Neuronal stem cell (in vitro differentiated cells): ENCODE measurements at regions not wholly inside any gene's neighbourhood (a gene's known extent, or its start where the extent isn't known, plus 50 kb on each side); places are given as distances from the start of the nearest gene placed in this dataset.
A peak's percentile ranks its signal among the peaks of the same experiment; 100 is the strongest.

Experiments
- DNase-seq: peaks from one replicate; pipeline ENCODE4 v3.0.0-alpha.2; 2013; ENCODE audit warnings: low spot score
- H2AFZ ChIP-seq: one replicate; pipeline ENCODE4 v1.6.1; 2013; ENCODE audit warnings: mild to moderate bottlenecking, low read length, inconsistent platforms
- H2AK5ac ChIP-seq: 2 replicates; pipeline ENCODE4 v1.6.1; 2013; ENCODE audit warnings: low read depth, mild to moderate bottlenecking, inconsistent platforms, low read length, moderate library complexity, mixed read lengths
- H2BK120ac ChIP-seq: 2 replicates; pipeline ENCODE4 v1.6.1; 2013; ENCODE audit warnings: low read depth, mild to moderate bottlenecking, inconsistent platforms, low read length, moderate library complexity, mixed read lengths
- H2BK12ac ChIP-seq: one replicate; pipeline ENCODE4 v1.6.1; 2013; ENCODE audit warnings: low read length, inconsistent platforms
- H2BK15ac ChIP-seq: 2 replicates; pipeline ENCODE4 v1.6.1; 2013; ENCODE audit warnings: mild to moderate bottlenecking, low read length, inconsistent platforms, mixed read lengths
- H2BK5ac ChIP-seq: one replicate; pipeline ENCODE4 v1.6.1; 2013; ENCODE audit warnings: inconsistent platforms, mild to moderate bottlenecking, low read length, moderate library complexity
- H3K14ac ChIP-seq: one replicate; pipeline ENCODE4 v1.6.1; 2013; ENCODE audit warnings: low read length, inconsistent platforms
- H3K18ac ChIP-seq: 2 replicates; pipeline ENCODE4 v1.6.1; 2013; ENCODE audit warnings: low read length, inconsistent platforms
- H3K23ac ChIP-seq: 2 replicates; pipeline ENCODE4 v1.6.1; 2013; ENCODE audit warnings: low read depth, mild to moderate bottlenecking, mixed read lengths, low read length, inconsistent platforms; ENCODE audit not compliant: poor library complexity
- H3K27ac ChIP-seq: replicated peaks from 3 replicates; pipeline ENCODE4 v1.5.1; 2013; ENCODE audit warnings: low read length, inconsistent platforms
- H3K27me3 ChIP-seq, 3 experiments: 2 replicates each; pipeline ENCODE4 v1.6.1; 2013; ENCODE audit warnings: low read length in 3 of 3, mild to moderate bottlenecking in 2 of 3, inconsistent platforms in 1 of 3, low read depth in 1 of 3, mixed read lengths in 1 of 3, moderate library complexity in 1 of 3; ENCODE audit not compliant: control insufficient read depth in 3 of 3, insufficient read depth in 3 of 3
- H3K36me3 ChIP-seq, 2 donors: replicated peaks in 1 of 2; 2 replicates each; pipeline ENCODE4 v1.6.1; 2013; ENCODE audit warnings: low read length in 2 of 2; ENCODE audit not compliant: control insufficient read depth in 2 of 2, insufficient read depth in 2 of 2
- H3K4ac ChIP-seq: 2 replicates; pipeline ENCODE4 v1.6.1; 2013; ENCODE audit warnings: inconsistent platforms, mild to moderate bottlenecking, low read length, moderate library complexity
- H3K4me1 ChIP-seq, 2 donors: 1 replicate in 1 of 2; 2 replicates in 1 of 2; pipeline ENCODE4 v1.6.1; 2013; ENCODE audit warnings: low read length in 2 of 2, low read depth in 1 of 2; ENCODE audit not compliant: control insufficient read depth in 2 of 2, insufficient read depth in 1 of 2
- H3K4me2 ChIP-seq: one replicate; pipeline ENCODE4 v1.6.1; 2013; ENCODE audit warnings: mild to moderate bottlenecking, low read length, inconsistent platforms; ENCODE audit not compliant: insufficient read depth, poor library complexity, severe bottlenecking
- H3K4me3 ChIP-seq, 2 donors: 2 replicates each; pipeline ENCODE4 v1.5.1; 2013; ENCODE audit warnings: low read length in 2 of 2, mild to moderate bottlenecking in 2 of 2, inconsistent platforms in 1 of 2, moderate library complexity in 1 of 2
- H3K79me1 ChIP-seq: one replicate; pipeline ENCODE4 v1.6.1; 2013; ENCODE audit warnings: low read depth, mild to moderate bottlenecking, inconsistent platforms, low read length, moderate library complexity
- H3K9ac ChIP-seq: one replicate; pipeline ENCODE4 v1.6.1; 2013; ENCODE audit warnings: mild to moderate bottlenecking, low read depth, low read length, inconsistent platforms; ENCODE audit not compliant: poor library complexity
- H3K9me3 ChIP-seq, 2 donors: replicated peaks in 1 of 2; 2 replicates each; pipeline versions ENCODE3 to v1.6.1; 2013; ENCODE audit warnings: low read length in 2 of 2, mild to moderate bottlenecking in 2 of 2, inconsistent platforms in 1 of 2, low read depth in 1 of 2, mixed read lengths in 1 of 2, moderate library complexity in 1 of 2; ENCODE audit not compliant: control insufficient read depth in 2 of 2, insufficient read depth in 1 of 2
- H4K8ac ChIP-seq: one replicate; pipeline ENCODE4 v1.6.1; 2013; ENCODE audit warnings: low read depth, mild to moderate bottlenecking, inconsistent platforms, low read length, moderate library complexity
- H4K91ac ChIP-seq: one replicate; pipeline ENCODE4 v1.6.1; 2013; ENCODE audit warnings: low read length, low read depth, mild to moderate bottlenecking, inconsistent platforms; ENCODE audit not compliant: poor library complexity
- WGBS, 2 donors: extraction: QIAGEN DNeasy Blood & Tissue Kit; methylation state at CpG; one replicate each; pipeline ENCODE4 v1.1.7; 2013; ENCODE audit warnings: missing lambda C conversion rate in 2 of 2, mixed read lengths in 1 of 2; ENCODE audit not compliant: insufficient read length in 2 of 2, insufficient replicate concordance in 1 of 2; ENCODE audit errors: extremely low coverage in 2 of 2; 5-methylcytosine and 5-hydroxymethylcytosine counted together

DNA sequence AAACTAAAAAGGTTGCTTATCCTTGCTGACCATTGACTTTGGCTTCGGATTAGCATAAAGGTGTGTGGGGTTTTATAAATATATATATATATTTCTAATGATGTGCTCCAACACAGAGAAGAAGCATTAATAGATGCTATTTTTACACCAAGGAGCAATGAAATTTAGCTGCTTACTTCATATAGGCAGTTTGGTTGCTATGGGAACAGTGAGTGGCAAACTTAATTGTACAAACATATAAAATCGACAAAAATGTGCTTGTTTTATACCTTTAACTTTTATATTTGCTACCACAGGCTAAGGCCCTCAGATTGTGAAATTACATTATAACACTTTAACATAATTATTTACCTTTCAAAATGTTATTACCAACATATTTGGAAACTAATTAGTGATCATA is 303.4 kb downstream of the SEC23A start:
- no peak overlapping the region for H4K8ac ChIP-seq
- no peaks in the 10 kb centered on the region for H3K27me3 ChIP-seq
- no peak overlapping the region for H3K14ac ChIP-seq
- H2BK5ac ChIP-seq: no peak overlapping the region
- H3K4me3 ChIP-seq: no peak overlapping the region
- H3K9ac ChIP-seq: no peak overlapping the region
- no peaks in the 10 kb centered on the region for H3K36me3 ChIP-seq
- H3K4me1 ChIP-seq: no peaks in the 10 kb centered on the region
- no peak overlapping the region for H3K18ac ChIP-seq
- no CpG with 5 or more reads among the region's 2 CpGs for WGBS, 2 donors
- H2AK5ac ChIP-seq: no peak overlapping the region
- H2AFZ ChIP-seq: no peak overlapping the region
- H3K79me1 ChIP-seq: no peaks in the 10 kb centered on the region
- H3K4ac ChIP-seq: no peak overlapping the region
- no peak overlapping the region for H3K4me2 ChIP-seq
- no peak overlapping the region for H2BK12ac ChIP-seq
- H3K27ac ChIP-seq: no peak overlapping the region
- no peaks in the 10 kb centered on the region for H3K9me3 ChIP-seq
- no peak for DNase-seq
- H4K91ac ChIP-seq: no peak overlapping the region
- H3K23ac ChIP-seq: no peak overlapping the region
- no peak overlapping the region for H2BK15ac ChIP-seq
- no peak overlapping the region for H2BK120ac ChIP-seq

DNA sequence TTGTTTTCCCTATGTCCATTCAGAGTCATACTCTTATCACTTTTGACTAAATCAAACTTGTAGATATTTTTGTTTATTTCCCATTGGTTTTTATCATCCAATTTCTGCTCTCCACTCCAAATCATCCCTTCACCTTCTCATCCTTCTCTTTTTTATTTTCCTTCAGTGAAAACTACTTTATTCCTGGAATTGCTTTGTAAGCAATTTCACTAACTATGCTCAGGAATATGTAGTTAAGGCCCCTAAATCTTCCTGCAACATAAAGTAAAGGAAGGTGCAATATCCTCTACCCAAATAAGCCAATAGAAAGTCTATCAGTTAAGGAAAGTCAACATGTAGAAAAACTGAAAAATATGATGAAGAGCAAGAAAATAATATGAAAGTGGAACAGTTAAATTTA is 308.4 kb downstream of the SEC23A start:
- no peak overlapping the region for H3K18ac ChIP-seq
- no peak overlapping the region for H3K9ac ChIP-seq
- H2BK120ac ChIP-seq: no peak overlapping the region
- no peak overlapping the region for H4K8ac ChIP-seq
- H4K91ac ChIP-seq: no peak overlapping the region
- no peak for DNase-seq
- H2BK15ac ChIP-seq: no peak overlapping the region
- H2AFZ ChIP-seq: no peak overlapping the region
- no peak overlapping the region for H3K4me3 ChIP-seq
- no peaks in the 10 kb centered on the region for H3K36me3 ChIP-seq
- H3K4me2 ChIP-seq: no peak overlapping the region
- H3K4ac ChIP-seq: no peak overlapping the region
- no peak overlapping the region for H2BK5ac ChIP-seq
- no peak overlapping the region for H3K27ac ChIP-seq
- no peak overlapping the region for H2AK5ac ChIP-seq
- H3K79me1 ChIP-seq: no peaks in the 10 kb centered on the region
- no peak overlapping the region for H3K14ac ChIP-seq
- no peak overlapping the region for H3K23ac ChIP-seq
- peaks cover 0 to 4% of the 10 kb centered on the region in 2 donors for H3K4me1 ChIP-seq
- H3K9me3 ChIP-seq: no peaks in the 10 kb centered on the region
- no peaks in the 10 kb centered on the region for H3K27me3 ChIP-seq
- H2BK12ac ChIP-seq: no peak overlapping the region

DNA sequence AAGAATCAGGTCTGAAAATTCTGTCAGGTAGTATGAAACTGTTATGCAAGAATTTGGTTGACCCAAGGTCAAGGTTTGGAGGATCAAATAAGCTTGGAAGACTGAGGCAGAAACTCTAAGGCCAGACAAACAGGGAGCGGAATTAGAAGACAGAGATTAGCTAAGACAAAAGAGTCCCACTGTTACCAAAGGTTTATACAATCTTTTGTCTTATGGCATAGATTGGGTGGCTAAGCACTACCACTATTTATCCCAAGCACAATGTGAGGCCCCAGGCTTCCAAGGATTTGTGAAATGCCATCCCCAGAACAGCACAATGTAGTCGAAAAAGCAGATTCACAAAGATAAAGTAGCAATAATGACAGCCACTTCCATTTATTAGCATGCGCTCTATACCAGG is 311.2 kb downstream of the SEC23A start:
- peaks cover 0 to 4% of the 10 kb centered on the region in 2 donors for H3K4me1 ChIP-seq
- no peak overlapping the region for H3K4me3 ChIP-seq
- H3K18ac ChIP-seq: no peak overlapping the region
- H3K27ac ChIP-seq: no peak overlapping the region
- peak; percentile 20 for DNase-seq
- no peak overlapping the region for H2BK15ac ChIP-seq
- no peak overlapping the region for H3K4ac ChIP-seq
- no peaks in the 10 kb centered on the region for H3K36me3 ChIP-seq
- H3K14ac ChIP-seq: no peak overlapping the region
- H2AK5ac ChIP-seq: no peak overlapping the region
- H3K9me3 ChIP-seq: no peaks in the 10 kb centered on the region
- no peak overlapping the region for H4K91ac ChIP-seq
- H2BK120ac ChIP-seq: no peak overlapping the region
- no CpG with 5 or more reads among the region's 3 CpGs for WGBS, 2 donors
- no peak overlapping the region for H3K23ac ChIP-seq
- no peak overlapping the region for H4K8ac ChIP-seq
- no peaks in the 10 kb centered on the region for H3K27me3 ChIP-seq
- H3K79me1 ChIP-seq: no peaks in the 10 kb centered on the region
- no peak overlapping the region for H2BK12ac ChIP-seq
- no peak overlapping the region for H2AFZ ChIP-seq
- H3K4me2 ChIP-seq: no peak overlapping the region
- no peak overlapping the region for H3K9ac ChIP-seq
- no peak overlapping the region for H2BK5ac ChIP-seq

DNA sequence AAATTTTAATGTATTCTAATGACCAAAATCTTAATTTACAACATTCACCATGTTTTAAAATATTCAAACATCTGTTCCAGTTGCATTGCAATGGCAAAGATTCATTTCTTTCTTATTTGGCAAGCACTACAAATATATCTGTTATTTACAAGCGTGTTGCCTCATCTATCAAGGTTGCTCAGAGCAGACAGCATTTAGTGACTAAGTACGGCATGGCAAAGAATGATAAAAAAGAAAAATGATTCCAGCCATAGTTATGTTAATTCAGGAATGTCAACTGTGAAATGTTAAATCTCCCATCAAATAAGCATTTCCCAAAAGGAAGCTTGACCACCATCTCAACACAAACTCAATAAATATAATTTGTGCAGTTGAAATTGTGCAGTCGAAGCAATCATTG is 312.1 kb downstream of the SEC23A start:
- no peaks in the 10 kb centered on the region for H3K27me3 ChIP-seq
- H3K36me3 ChIP-seq: no peaks in the 10 kb centered on the region
- H3K14ac ChIP-seq: no peak overlapping the region
- no peak overlapping the region for H2BK12ac ChIP-seq
- no peak overlapping the region for H3K4me2 ChIP-seq
- H3K9me3 ChIP-seq: no peaks in the 10 kb centered on the region
- DNase-seq: no peak
- peaks cover 0 to 4% of the 10 kb centered on the region in 2 donors for H3K4me1 ChIP-seq
- H3K18ac ChIP-seq: no peak overlapping the region
- H4K8ac ChIP-seq: no peak overlapping the region
- H3K23ac ChIP-seq: no peak overlapping the region
- H2BK5ac ChIP-seq: no peak overlapping the region
- H3K9ac ChIP-seq: no peak overlapping the region
- H4K91ac ChIP-seq: no peak overlapping the region
- no peak overlapping the region for H2BK15ac ChIP-seq
- no peak overlapping the region for H2AFZ ChIP-seq
- H2AK5ac ChIP-seq: no peak overlapping the region
- no peak overlapping the region for H3K4me3 ChIP-seq
- H3K27ac ChIP-seq: no peak overlapping the region
- H3K4ac ChIP-seq: no peak overlapping the region
- no CpG with 5 or more reads among the region's 3 CpGs for WGBS, 2 donors
- H2BK120ac ChIP-seq: no peak overlapping the region
- no peaks in the 10 kb centered on the region for H3K79me1 ChIP-seq
